SKM-1 treated with dmso at 0.1 percent for 144 hours (cell line): ENCODE measurements at regions not wholly inside any gene's neighbourhood (a gene's known extent, or its start where the extent isn't known, plus 50 kb on each side); places are given as distances from the start of the nearest gene placed in this dataset.
"Not testable (repeated sequence)": the region's sequence is repeated elsewhere in the genome, so short reads cannot be mapped to it uniquely, and the experiment has no call there.

Source experiments
- DNase-seq: peaks from one replicate; lab custom pipeline; 2025; ENCODE audit not compliant: unreplicated experiment; lab: John Stamatoyannopoulos, UW

DNA sequence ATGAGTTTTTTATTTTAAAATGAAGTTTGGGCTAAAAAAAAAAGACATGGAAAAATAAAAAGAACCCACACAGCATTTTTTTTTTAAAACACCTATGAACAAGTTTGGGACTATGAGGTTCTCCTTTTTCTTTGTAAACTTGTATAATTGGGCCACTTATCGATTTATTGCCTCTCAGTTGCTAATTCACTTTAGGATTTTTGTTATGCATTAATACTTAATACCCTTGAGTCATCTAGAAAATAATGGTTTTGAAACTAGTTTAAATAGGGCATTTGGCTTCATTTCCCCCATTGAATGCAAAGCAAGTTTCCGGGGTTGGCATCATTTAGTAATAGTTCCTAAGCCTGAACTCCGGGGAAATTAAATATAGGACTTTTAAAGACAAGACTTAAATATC is 312.8 kb upstream of the RGS6 start:
- DNase-seq, result no peak

- DNase-seq, result no peak
Observed at GRCh38 chr14:71620401-71620800, 311.8 kb upstream of the RGS6 start.

DNA sequence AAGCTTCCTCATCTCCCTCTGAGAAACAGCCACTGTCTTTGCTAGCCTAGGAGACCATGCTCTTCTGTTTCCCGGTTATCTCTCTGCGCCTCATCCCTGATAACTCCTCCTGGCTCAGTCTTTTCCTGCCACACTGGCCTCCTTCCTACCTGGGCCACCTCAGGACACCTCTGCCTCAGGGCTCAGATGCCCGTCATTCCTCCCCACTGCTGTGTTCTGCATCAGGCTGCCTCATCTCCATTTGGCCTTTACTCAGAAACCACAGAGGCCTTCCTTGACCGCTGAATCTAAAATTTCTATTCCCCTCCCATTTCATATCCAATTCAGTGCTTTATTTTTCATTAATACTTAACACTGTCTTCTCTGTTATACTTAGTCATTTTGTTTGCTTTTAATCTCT is 311.0 kb upstream of the RGS6 start:
- no peak for DNase-seq

GRCh38 chr14:71621980-71622605 is 310.1 kb upstream of the RGS6 start:
- DNase-seq, result no peak

DNA sequence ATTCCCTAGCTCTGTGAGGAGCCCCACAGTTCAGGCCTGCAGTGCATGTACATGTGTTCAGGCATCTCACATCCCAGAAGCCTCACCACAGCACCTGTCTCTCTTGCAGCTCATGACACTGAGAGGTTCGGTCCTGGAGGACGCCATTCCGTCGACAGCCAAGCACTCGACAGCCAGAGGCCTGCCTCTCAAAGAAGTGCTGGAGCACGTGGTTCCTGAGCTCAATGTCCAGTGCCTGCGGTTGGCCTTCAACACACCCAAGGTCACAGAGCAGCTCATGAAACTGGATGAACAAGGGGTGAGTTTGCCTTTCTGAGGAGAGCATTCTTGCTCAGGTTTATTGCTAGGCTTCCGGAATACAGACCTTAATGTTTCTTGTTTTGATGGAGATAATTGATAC is 308.3 kb upstream of the RGS6 start:
- no peak for DNase-seq

- no peak for DNase-seq
Observed at GRCh38 chr14:71625175-71625574, 307.1 kb upstream of the RGS6 start.

DNA sequence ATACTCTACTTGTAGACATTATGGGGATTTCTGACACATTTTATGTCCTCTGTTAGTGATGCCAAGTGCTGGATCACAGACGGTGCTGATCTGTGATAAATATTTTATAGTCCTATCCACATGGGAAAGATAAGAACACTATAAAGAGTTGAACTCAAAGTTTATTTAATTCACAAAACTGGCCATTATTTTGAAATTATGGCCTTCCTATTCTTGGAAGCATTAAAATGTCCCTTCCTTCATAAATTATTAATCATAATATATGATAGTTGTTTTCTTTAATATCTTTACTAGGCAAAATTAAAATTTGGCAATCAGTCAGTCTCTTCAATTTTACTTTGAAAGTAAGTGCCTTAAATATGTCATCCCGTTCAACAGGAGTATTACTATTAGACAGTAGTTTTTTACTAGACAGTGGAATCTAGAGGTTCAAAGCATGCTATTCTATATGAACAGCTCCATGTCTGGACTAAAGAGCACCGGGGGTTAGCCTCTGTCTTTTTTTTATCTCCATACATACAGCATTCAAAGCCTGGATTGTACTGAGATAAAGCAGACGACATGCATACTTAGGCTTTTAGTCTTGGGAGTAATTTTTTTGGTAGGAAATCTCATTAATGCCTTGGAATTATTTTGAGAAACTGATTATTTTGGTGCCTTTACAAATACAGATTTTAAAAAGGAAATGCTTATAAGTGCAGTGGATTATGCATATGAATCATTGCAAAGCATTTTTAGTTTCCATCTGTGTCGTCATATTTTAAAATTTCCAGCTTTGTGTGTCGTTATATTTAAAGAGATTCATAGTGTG is 306.1 kb upstream of the RGS6 start:
- no peak for DNase-seq

- DNase-seq, result no peak
Observed at GRCh38 chr14:71628433-71628832, 303.8 kb upstream of the RGS6 start.

GRCh38 chr14:71629250-71629649 is 303.0 kb upstream of the RGS6 start:
- DNase-seq, result no peak

GRCh38 chr14:71629765-71630492 is 302.3 kb upstream of the RGS6 start:
- DNase-seq, result no peak

DNA sequence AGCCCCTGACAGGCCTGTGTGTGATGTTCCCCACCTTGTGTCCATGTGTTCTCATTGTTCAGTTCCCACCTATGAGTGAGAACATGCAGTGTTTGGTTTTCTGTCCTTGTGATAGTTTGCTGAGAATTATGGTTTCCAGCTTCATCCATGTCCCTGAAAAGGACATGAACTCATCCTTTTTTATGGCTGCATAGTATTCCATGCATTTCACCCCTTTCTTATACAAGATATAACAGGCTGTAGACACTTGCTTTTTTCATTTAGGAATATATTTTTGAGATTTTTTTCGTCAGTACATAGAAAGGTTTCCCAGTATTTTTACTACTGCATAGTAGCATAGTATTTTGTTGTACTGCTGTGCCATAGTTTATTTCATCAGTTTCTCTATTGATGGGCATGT is 301.2 kb upstream of the RGS6 start:
- not testable (repeated sequence) for DNase-seq

GRCh38 chr14:71632440-71632946 is 299.7 kb upstream of the RGS6 start:
- DNase-seq, result no peak

GRCh38 chr14:71636076-71636475 is 296.2 kb upstream of the RGS6 start:
- no peak for DNase-seq

DNA sequence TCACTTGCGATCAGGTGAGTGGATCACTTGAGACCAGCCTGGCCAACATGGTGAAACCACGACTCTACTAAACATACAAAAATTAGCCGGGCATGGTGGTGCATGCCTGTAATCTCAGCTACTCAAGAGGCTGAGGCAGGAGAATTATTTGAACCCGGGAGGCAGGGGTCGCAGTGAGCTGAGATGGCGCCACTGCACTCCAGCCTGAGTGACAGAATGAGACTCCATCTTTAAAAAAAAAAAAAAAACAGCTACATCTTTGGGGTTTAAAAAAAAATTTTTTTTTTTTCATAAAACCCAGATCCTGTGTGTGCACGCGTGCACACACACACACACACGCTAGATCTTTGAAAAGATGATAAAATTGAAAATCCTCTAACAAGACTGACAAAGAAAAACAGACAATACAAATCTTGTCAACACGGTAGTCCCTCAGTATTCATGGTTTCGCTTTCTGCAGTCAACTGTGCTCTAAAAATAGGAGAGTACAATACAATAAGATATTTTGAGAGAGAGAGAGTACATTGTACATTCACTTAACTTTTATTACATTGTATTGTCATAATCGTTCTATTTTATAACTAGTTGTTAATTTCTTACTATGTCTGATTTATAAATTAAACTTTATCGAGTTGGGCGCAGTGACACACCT is 295.3 kb upstream of the RGS6 start:
- no peak for DNase-seq

GRCh38 chr14:71638523-71639196 is 293.6 kb upstream of the RGS6 start:
- DNase-seq, result no peak

DNA sequence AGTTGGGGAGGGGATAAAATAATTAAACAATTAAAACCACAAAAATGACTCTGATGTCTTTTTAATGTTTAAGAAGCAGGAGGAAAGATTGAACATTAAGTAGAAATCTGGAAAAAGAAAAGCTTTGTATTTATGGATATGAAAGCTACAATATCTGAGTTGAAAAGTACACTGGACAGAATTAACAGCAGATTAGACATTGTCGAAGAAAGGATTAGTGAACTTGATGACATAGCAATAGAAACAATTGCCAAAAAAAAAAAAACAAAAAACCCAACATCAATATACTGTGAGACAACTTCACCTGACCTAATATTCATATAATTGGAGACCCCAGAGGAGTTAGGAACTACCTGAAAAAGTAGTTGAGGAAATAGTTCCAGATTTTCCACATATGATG is 289.5 kb upstream of the RGS6 start:
- DNase-seq, result no peak

DNA sequence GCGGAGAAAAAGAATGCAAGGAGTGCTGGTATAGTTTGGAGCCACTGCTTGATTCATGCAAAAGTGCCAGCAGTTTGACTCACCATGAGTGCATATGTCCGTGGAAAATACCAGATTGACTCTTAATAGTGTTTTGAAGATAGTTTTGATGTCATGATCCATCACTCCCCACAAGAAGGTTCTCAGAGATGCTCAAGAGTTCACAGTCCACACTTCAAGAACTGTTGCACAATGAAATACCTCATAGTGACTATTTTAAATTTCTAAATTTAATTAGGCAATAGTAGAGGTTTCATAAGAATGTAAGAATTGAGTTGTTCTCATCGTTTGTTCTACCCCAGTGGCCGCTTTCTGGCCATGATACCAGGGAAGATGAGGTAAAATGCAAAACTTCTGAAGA is 286.6 kb upstream of the RGS6 start:
- no peak for DNase-seq

DNA sequence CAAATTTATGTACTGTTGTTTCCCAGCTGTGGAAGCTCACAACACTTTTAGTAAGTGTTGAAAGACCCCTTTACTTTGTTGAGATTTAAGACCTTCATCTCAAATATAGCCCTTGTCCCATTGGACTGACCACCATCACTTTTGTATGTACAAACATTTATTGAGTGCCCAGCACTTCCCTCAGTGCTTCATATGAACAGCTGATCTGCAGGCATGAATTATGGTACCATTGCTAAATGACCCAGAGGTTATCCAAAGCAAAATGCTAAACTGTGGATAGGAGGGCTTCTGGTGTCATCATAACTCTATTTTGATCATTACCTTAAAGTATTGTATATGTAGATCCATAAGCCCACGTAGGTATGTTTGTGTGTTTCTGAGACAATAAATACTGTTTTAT is 285.7 kb upstream of the RGS6 start:
- no peak for DNase-seq

DNA sequence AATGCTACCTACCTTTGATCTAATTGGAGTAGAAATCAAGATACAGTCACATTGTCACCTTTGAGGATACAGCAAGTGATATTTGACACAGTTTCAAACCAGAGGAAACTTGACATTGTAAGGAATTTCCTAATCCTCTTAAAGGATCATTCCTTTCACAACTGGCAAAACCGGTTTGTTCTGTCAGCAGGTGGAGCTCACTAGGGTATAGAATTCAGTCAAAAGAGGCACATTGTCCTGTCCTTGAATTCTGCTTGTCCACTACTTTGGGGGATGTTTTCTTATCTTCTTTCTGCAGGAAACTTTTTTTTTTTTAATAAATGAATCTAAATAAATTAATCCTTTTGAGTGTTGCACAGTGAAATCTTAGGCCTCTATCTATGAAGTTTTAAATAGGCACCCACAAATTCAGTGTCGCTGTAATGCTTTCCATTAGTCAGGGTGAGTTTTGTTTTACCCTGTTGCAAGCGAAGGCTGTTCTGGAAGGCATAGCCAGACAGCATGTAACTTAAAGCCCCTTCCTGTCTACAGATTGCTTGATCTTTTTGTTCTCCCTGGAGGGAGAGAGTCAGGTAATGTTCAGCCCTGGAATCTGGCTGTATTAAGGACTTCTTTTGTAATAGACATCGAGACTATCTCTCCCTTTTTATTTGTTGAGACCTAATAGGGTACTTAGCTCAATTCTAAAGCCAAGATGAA is 285.0 kb upstream of the RGS6 start:
- no peak for DNase-seq

- DNase-seq, result no peak
Observed at GRCh38 chr14:71648725-71649124, 283.5 kb upstream of the RGS6 start.
